Central memory CD4-positive, alpha-beta T cell (primary cell): ENCODE measurements at regions not wholly inside any gene's neighbourhood (a gene's known extent, or its start where the extent isn't known, plus 50 kb on each side); places are given as distances from the start of the nearest gene placed in this dataset.
A peak's percentile ranks its signal among the peaks of the same experiment; 100 is the strongest.
"Not testable (repeated sequence)": the region's sequence is repeated elsewhere in the genome, so short reads cannot be mapped to it uniquely, and the experiment has no call there.

Experiments
- DNase-seq: peaks from one replicate; pipeline ENCODE4 v3.0.0; 2022

GRCh38 chr1:221868593-221869303 is 126.9 kb upstream of the DUSP10 start:
- DNase-seq, result no peak

- DNase-seq, result no peak
Measured at GRCh38 chr1:221867003-221867402, 125.1 kb upstream of the DUSP10 start.

- DNase-seq, result no peak
Measured at GRCh38 chr1:221865808-221866207, 123.9 kb upstream of the DUSP10 start.

- DNase-seq, result no peak
Measured at GRCh38 chr1:221863635-221864034, 121.7 kb upstream of the DUSP10 start.

GRCh38 chr1:221862971-221863370 is 121.1 kb upstream of the DUSP10 start:
- no peak for DNase-seq

- no peak for DNase-seq
Measured at GRCh38 chr1:221858818-221859611, 117.1 kb upstream of the DUSP10 start.

- DNase-seq, result not testable (repeated sequence)
Measured at GRCh38 chr1:221857094-221857444, 115.2 kb upstream of the DUSP10 start.

GRCh38 chr1:221856228-221857093 is 114.6 kb upstream of the DUSP10 start:
- DNase-seq, result no peak

GRCh38 chr1:221855156-221855555 is 113.3 kb upstream of the DUSP10 start:
- DNase-seq, result no peak

GRCh38 chr1:221851336-221851735 is 109.4 kb upstream of the DUSP10 start:
- DNase-seq, result no peak

- no peak for DNase-seq
Measured at GRCh38 chr1:221850470-221851187, 108.7 kb upstream of the DUSP10 start.

- DNase-seq, result no peak
Measured at GRCh38 chr1:221849897-221850296, 108.0 kb upstream of the DUSP10 start.

GRCh38 chr1:221849110-221849509 is 107.2 kb upstream of the DUSP10 start:
- DNase-seq, result no peak

GRCh38 chr1:221847676-221848075 is 105.8 kb upstream of the DUSP10 start:
- DNase-seq, result no peak

- no peak for DNase-seq
Measured at GRCh38 chr1:221845650-221846371, 103.9 kb upstream of the DUSP10 start.

GRCh38 chr1:221841983-221842335 is 100.1 kb upstream of the DUSP10 start:
- no peak for DNase-seq

- no peak for DNase-seq
Measured at GRCh38 chr1:221841251-221841982, 99.5 kb upstream of the DUSP10 start.

- DNase-seq, result no peak
Measured at GRCh38 chr1:221840511-221841243, 98.8 kb upstream of the DUSP10 start.

GRCh38 chr1:221839782-221840395 is 98.0 kb upstream of the DUSP10 start:
- peak; percentile 39 for DNase-seq

GRCh38 chr1:221839321-221839720 is 97.4 kb upstream of the DUSP10 start:
- no peak for DNase-seq
